HAP-1 (cell line): ENCODE measurements at regions not wholly inside any gene's neighbourhood (a gene's known extent, or its start where the extent isn't known, plus 50 kb on each side); places are given as distances from the start of the nearest gene placed in this dataset.

Experiments used
- DNase-seq, 2 experiments: peaks; one replicate each; pipeline ENCODE4 v3.0.0-alpha.2; 2016 to 2020; ENCODE audit warnings: low spot score in 2 of 2
- H3K27me3 ChIP-seq: fragments of 250-450 bp; sonication (Bioruptor Pico); 2 replicates; pipeline ENCODE4 v1.5.1; 2020; ENCODE audit warnings: low read depth, mild to moderate bottlenecking, moderate library complexity
- H3K36me3 ChIP-seq: fragments of 250-450 bp; sonication (Bioruptor Pico); replicated peaks from 2 replicates; pipeline ENCODE4 v1.5.1; 2020; ENCODE audit warnings: mild to moderate bottlenecking
- H3K4me1 ChIP-seq: fragments of 250-450 bp; sonication (Bioruptor Pico); 2 replicates; pipeline ENCODE4 v1.5.1; 2020; ENCODE audit warnings: mild to moderate bottlenecking
- H3K4me3 ChIP-seq: fragments of 250-450 bp; sonication (Bioruptor Pico); 2 replicates; pipeline ENCODE4 v1.5.1; 2020; ENCODE audit warnings: mild to moderate bottlenecking, moderate library complexity
- H3K9me3 ChIP-seq: fragments of 250-450 bp; sonication (Bioruptor Pico); 2 replicates; pipeline ENCODE4 v1.5.1; 2020; ENCODE audit warnings: mild to moderate bottlenecking, moderate library complexity
- in situ Hi-C: fragments of 300-500 bp; cut with MboI; formaldehyde crosslinking; loops from 3 replicates; pipeline ENCODE4 v1.14.3; 2020; ENCODE audit warnings: low sequenced_read_pairs, inconsistent platforms, mixed read lengths

DNA sequence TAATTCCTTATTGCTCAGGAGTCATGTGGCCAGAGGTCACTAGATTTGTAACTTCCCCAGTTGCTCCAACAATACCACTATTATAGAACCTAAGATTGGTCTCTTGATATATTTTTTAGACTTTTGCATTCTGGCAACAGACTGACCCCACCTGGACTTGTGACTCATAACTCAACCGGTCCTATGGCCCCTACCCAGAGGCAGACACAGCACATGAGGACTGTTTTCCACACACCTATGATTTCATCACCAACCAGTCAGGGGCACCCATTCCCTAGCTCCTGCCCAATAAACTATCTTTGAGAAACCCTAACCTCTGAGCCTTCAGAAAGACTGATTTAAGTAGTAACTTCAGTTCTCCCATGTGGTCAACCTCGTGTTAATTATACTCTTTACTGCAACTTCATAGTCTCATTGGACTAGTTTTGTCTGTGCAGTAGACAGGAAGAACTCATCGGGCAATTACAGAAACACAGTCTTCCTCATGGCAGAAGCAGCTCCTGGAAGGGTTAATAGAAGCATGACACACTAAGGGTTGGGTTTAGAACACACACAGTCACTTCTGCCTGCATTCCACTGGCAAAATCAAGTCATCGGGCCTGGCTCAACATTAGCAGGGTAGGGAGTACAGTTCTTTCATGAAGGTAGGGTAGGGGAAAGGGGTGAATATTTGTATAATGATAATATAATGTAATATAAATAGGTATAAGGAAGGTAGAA is 251.8 kb downstream of the UQCRFS1 start:
- no peaks in the 10 kb centered on the region for H3K27me3 ChIP-seq
- H3K36me3 ChIP-seq: no peaks in the 10 kb centered on the region
- H3K9me3 ChIP-seq: no peaks in the 10 kb centered on the region
- DNase-seq: no peak
- H3K4me3 ChIP-seq: no peak overlapping the region
- no peaks in the 10 kb centered on the region for H3K4me1 ChIP-seq
- in situ Hi-C loops: no loop called here

DNA sequence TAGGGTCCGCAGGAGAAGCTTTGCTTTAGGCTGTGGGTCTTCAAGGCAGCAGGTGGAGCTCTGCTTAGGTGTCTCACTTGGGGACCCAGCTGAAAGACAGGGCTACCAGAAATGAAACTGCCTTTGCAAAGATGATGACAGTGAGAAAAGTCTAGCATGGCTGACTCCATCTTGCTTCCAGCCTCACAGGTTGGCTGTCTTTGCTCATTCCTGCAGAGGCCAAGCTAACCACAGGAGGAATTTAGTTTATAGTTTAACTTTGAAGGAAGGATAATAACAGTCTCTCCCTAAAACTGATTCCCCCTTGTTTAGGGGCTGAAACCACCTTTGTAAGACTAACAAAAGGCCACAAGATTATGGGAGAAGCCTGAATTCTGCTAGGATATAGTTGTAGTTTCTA is 252.4 kb downstream of the UQCRFS1 start:
- DNase-seq: no peak
- no peaks in the 10 kb centered on the region for H3K36me3 ChIP-seq
- H3K9me3 ChIP-seq: no peaks in the 10 kb centered on the region
- no peaks in the 10 kb centered on the region for H3K4me1 ChIP-seq
- H3K27me3 ChIP-seq: no peaks in the 10 kb centered on the region
- in situ Hi-C loops: no loop called here
- no peak overlapping the region for H3K4me3 ChIP-seq

DNA sequence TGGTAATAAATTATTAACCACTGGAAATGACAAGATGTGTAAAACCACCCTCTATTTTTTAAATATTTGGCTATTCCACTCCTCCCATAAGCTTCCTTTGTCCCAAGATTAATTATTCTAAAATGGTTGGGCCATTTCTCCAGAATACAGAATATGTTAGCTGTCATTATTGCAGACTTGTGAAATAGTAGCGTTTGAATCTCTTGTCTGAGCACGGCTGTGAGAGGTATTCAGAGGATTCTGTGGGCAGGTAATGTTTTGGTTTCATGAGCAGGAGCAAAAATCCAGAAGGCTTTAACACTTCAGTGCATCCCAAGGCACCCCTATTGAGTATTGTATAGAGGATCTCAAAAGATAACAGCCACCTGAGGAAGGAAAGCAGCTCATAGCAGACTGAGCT is 256.0 kb downstream of the UQCRFS1 start:
- DNase-seq: no peak
- Histone ChIP-seq H3K4me1 (no peaks in the 10 kb centered on the region), H3K9me3 (no peaks in the 10 kb centered on the region), H3K27me3 (no peaks in the 10 kb centered on the region), H3K36me3 (no peaks in the 10 kb centered on the region), H3K4me3 (no peak overlapping the region)
- in situ Hi-C loops: no loop called here

DNA sequence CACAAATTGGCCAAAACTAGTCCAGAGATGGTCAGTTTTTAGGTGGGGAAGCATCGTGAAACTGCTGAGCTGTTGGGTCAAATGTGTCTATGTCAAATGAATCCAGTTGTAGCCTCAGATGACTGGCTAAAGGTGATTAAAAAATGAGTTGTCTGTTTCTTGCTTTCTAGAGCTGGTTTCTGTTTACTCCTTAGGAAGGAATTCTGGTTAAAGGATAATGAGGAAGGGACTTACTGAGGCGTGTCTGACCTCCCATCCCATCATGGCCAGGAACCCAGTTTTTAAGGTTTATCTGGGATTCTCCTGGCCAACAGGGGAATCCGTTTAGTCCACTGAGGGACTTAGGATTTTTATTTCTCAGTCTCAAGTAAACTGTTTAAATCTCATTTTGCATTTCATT is 256.5 kb downstream of the UQCRFS1 start:
- H3K36me3 ChIP-seq: no peaks in the 10 kb centered on the region
- no peak for DNase-seq
- H3K27me3 ChIP-seq: no peaks in the 10 kb centered on the region
- no peaks in the 10 kb centered on the region for H3K4me1 ChIP-seq
- in situ Hi-C loops: no loop called here
- H3K9me3 ChIP-seq: no peaks in the 10 kb centered on the region
- H3K4me3 ChIP-seq: no peak overlapping the region

DNA sequence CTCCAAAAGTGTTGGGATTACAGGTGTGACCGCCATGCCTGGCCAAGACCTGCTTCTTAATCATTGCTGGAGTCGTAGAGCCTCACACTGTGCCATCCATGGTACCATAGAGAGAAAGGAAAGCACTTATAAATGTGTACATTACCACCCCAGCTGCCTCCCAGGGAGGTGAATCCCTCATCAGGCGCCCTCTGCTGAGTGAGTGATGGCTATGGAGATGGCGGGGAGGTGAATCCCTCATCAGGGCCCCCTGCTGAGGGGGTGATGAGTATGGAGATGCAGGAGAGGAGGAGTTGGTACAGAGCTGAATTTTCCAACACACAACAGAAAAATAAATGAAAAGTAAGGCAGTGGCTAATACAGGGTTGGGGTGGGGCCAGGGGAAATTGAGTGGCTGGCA is 263.4 kb downstream of the UQCRFS1 start:
- in situ Hi-C loops: no loop called here
- Histone ChIP-seq H3K4me3 (no peak overlapping the region), H3K36me3 (no peaks in the 10 kb centered on the region), H3K27me3 (no peaks in the 10 kb centered on the region), H3K9me3 (no peaks in the 10 kb centered on the region), H3K4me1 (no peaks in the 10 kb centered on the region)
- DNase-seq: no peak

DNA sequence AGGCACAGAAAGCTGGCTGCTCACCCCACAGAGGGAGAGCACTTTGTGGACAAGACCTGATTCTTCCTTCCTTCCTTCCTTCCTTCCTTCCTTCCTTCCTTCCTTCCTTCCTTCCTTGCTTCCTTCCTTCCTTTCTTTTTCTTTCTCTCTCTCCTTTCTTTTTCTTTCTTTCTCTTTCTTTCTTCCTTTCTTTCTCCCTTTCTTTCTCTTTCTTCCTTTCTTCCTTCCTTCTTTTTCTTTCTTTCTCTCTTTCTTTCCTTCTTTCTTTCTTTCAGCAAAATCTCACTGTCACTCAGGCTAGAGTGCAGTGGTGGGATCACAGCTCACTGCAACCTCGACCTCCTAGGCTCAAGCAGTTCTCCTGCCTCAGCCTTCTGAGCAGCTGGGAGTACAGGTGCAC is 263.9 kb downstream of the UQCRFS1 start:
- in situ Hi-C loops: no loop called here
- Histone ChIP-seq H3K27me3 (no peaks in the 10 kb centered on the region), H3K36me3 (no peaks in the 10 kb centered on the region), H3K4me3 (no peak overlapping the region), H3K9me3 (no peaks in the 10 kb centered on the region), H3K4me1 (no peaks in the 10 kb centered on the region)
- no peak for DNase-seq

DNA sequence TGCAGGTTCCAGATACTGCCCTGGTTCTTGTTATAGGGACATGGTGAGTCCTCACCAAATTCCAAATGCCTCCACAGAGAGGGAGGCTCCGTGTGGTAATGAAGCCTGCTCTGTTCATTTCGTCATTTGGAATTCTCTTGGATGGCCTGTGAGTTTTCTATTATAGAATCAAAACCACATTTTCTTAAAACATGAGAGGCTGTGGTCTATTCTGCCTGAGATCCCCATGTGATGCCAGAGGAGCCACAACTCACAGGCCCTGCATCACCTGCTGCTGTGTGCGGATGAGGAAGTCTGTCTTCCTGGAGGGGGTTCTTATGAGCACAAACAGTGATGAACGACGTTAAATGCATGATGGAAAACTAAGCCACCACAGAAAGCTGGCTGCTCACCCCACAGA is 264.4 kb downstream of the UQCRFS1 start:
- DNase-seq: no peak
- no peaks in the 10 kb centered on the region for H3K4me1 ChIP-seq
- in situ Hi-C loops: no loop called here
- H3K36me3 ChIP-seq: no peaks in the 10 kb centered on the region
- no peaks in the 10 kb centered on the region for H3K27me3 ChIP-seq
- H3K4me3 ChIP-seq: no peak overlapping the region
- H3K9me3 ChIP-seq: no peaks in the 10 kb centered on the region

DNA sequence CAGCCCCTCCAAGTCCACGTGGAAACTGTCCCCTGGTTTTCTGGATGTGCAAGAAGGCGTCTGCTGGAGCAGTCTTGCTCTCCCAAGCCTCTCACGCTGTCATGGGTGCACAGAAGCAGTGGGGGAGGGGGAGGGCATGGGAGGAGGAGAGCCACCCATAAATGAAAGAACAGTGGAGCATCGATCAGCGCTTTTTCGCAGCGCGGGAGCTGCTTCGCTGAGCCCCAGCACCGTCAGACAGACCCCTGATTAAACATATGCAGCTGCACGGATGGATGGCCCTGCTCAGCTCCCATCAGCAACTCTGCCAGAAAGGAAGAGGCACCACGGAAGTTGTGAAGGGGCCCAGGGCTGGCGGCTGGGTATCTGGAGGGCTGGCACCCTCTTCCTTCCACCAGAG is 264.9 kb downstream of the UQCRFS1 start:
- no peak for DNase-seq
- Histone ChIP-seq H3K9me3 (no peaks in the 10 kb centered on the region), H3K36me3 (no peaks in the 10 kb centered on the region), H3K4me1 (no peaks in the 10 kb centered on the region), H3K27me3 (no peaks in the 10 kb centered on the region), H3K4me3 (no peak overlapping the region)
- in situ Hi-C loops: no loop called here

DNA sequence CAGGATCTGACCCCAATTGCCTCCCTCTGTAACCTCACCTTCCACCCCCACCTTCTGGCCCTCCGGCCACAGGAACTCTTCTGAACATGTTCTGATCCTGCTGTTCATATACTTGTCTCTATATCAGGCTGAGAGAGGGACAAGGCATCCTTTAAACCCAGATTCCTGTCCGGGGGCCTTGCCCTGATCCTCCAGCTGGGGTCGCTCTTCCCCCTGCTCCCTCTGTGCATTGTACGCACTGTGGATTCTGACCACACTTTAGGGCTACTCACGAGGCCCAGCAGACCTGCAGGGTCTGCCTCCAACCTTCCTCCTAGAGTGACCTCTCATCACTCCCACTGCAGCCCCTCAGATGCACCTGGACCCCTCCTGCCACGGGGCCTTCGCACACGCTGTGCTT is 269.3 kb downstream of the UQCRFS1 start:
- Histone ChIP-seq H3K4me3 (no peak overlapping the region), H3K36me3 (no peaks in the 10 kb centered on the region), H3K4me1 (no peaks in the 10 kb centered on the region), H3K9me3 (no peaks in the 10 kb centered on the region), H3K27me3 (no peaks in the 10 kb centered on the region)
- in situ Hi-C loops: no loop called here
- DNase-seq: no peak

DNA sequence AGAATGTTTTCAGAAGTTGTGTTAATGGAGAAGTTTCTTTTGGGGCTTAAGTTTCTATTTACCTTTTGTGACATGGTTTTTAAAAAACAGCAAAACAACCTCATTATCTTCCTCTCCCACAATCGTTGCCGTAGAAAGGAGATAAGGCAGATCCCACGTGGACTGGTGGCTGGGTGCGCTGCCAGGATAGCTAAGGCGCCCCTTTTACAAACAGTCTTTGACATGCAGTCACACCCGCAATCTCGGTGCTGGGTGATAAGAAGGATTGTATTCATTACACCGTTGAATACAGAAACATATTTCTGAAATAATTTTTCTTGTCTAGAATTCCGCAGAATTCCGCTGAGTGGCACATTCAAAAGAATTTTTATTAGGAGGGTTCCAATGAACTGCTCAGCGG is 271.1 kb downstream of the UQCRFS1 start:
- no peak for DNase-seq
- H3K4me1 ChIP-seq: no peaks in the 10 kb centered on the region
- H3K27me3 ChIP-seq: no peaks in the 10 kb centered on the region
- H3K9me3 ChIP-seq: no peaks in the 10 kb centered on the region
- in situ Hi-C loops: no loop called here
- no peak overlapping the region for H3K4me3 ChIP-seq
- H3K36me3 ChIP-seq: no peaks in the 10 kb centered on the region

DNA sequence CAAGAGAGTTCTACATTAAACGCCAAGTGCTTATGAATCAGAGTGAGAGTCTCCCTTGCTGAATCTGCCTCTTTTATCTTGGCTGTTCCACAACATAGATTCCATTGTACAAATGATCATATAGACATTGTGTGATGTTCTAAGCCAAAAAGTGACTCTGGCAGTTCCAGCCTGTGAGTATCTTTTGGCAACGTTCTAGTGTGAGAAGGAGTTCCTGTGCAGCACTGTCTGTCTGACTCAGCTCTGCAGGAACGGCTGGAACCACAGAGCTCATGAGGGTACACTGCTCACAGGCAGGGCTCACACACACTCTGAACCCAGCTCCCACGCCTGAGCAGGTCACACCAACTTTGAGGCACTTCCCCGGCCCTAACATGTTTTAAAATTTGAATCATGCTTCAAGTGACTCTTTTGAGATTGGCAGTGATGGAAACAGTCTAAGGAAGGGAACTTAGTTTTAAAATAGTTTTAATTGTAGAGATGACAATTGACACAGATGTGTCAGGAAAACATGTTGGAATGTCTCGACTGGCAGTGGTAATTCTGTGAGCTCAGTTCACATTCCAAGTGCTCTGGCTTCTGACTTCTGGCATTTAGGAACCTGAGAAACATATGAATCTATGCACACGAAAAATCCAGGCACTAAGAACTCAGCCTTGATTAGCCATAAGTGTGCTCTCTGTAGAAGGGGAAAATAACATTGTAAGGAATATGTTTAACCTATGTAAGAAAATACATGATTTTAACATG is 272.0 kb downstream of the UQCRFS1 start:
- no peak for DNase-seq
- no peaks in the 10 kb centered on the region for H3K36me3 ChIP-seq
- no peaks in the 10 kb centered on the region for H3K27me3 ChIP-seq
- no peaks in the 10 kb centered on the region for H3K4me1 ChIP-seq
- H3K9me3 ChIP-seq: no peaks in the 10 kb centered on the region
- in situ Hi-C loops: no loop called here
- no peak overlapping the region for H3K4me3 ChIP-seq

DNA sequence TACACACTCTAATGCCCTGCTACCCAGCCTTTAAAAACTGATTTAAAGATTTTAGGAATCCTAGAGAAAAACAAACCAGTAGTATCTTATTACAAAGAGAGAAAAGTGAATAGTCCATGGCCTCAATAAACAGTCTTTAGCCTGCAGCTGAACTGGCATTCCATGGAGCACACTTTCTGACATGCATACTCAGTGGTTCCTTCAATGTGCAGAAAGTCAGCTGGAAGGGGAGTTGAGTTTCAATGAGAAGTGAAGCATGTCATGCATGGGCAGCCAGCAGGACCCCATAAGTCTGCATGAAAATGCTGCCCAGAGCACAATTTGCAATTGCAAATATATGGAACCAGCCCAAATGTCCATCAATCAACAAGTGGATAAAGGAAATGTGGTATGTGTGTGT is 273.7 kb downstream of the UQCRFS1 start:
- H3K4me1 ChIP-seq: no peaks in the 10 kb centered on the region
- no peaks in the 10 kb centered on the region for H3K9me3 ChIP-seq
- no peak overlapping the region for H3K4me3 ChIP-seq
- H3K36me3 ChIP-seq: no peaks in the 10 kb centered on the region
- DNase-seq: no peak
- in situ Hi-C loops: no loop called here
- H3K27me3 ChIP-seq: no peaks in the 10 kb centered on the region

DNA sequence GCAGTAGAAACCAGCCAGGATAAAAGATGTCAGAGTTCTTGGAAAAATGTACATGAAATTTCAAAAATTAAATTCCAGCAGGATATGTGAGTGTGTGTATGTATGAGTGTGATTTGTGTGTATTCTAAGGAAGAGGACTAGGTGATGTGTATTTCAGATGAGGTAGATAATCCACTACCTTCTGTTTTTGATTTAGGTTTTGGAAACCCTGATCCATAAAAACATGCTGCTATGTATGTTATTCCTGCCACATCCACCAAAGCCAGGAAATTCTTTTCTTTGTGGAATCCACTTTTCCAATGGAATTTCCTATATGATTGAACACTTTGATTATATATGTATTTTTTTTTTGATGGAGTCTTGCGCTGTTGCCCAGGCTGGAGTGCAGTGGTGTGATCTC is 276.9 kb downstream of the UQCRFS1 start:
- in situ Hi-C loops: no loop called here
- Histone ChIP-seq H3K4me3 (no peak overlapping the region), H3K9me3 (no peaks in the 10 kb centered on the region), H3K4me1 (no peaks in the 10 kb centered on the region), H3K27me3 (no peaks in the 10 kb centered on the region), H3K36me3 (no peaks in the 10 kb centered on the region)
- DNase-seq: no peak

DNA sequence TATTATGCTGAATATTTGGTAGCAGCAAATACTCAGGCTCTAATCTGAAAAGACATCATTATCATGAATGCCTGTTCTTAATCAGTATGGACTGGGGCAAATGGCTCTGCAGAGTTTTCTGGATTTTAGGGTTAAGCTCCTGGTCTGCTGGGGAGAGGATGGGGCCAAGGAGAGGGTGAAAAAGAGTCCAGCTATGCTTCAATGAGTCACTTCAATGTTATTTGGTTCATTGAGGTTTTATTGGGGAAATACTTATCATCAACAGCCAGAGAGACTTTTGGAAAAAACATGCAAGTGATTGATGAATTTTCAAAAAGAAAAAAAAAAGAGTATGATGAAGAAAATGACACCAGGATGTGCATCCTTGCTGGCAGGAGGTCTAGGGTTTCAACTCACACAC is 278.3 kb downstream of the UQCRFS1 start:
- DNase-seq: no peak
- Histone ChIP-seq H3K9me3 (no peaks in the 10 kb centered on the region), H3K27me3 (no peaks in the 10 kb centered on the region), H3K4me1 (no peaks in the 10 kb centered on the region), H3K36me3 (no peaks in the 10 kb centered on the region), H3K4me3 (no peak overlapping the region)
- in situ Hi-C loops: no loop called here

DNA sequence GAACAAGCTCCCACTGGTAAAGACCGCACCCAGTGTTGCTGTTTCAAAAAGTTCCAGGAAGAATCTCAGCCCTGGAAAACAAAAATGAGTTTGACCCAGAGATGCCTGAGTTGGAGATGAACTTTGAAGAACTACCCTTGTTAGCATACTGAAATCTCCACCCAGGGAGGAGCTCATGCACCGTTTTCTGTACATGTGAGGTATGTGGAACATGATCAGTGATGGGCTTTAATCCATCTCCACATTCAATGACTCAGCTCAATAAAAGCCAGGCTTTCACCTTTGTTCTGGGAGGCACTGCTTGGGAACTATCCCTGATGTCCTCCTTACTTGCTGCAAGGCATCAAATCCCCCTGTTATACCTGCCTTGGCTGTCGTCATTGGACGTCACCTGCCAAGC is 279.9 kb downstream of the UQCRFS1 start:
- in situ Hi-C loops: no loop called here
- no peaks in the 10 kb centered on the region for H3K27me3 ChIP-seq
- no peaks in the 10 kb centered on the region for H3K9me3 ChIP-seq
- H3K4me3 ChIP-seq: no peak overlapping the region
- no peak for DNase-seq
- H3K36me3 ChIP-seq: no peaks in the 10 kb centered on the region
- H3K4me1 ChIP-seq: no peaks in the 10 kb centered on the region
